Loucy (cell line): ENCODE measurements at regions not wholly inside any gene's neighbourhood (a gene's known extent, or its start where the extent isn't known, plus 50 kb on each side); places are given as distances from the start of the nearest gene placed in this dataset.

Source experiments
- H2AFZ ChIP-seq: fragments of 200-600 bp; sonication (generic); 2 replicates; pipeline ENCODE4 v1.6.0; 2016; ENCODE audit warnings: antibody characterized with exemption, mild to moderate bottlenecking, low read length, moderate library complexity
- H3F3A ChIP-seq: fragments of 200-600 bp; 2 replicates; pipeline ENCODE4 v1.6.0; 2016; ENCODE audit warnings: antibody characterized with exemption, low read depth, mild to moderate bottlenecking
- H3K27me3 ChIP-seq: fragments of 200-600 bp; sonication (generic); 2 replicates; pipeline ENCODE4 v1.6.1; 2014; ENCODE audit warnings: low read length, mild to moderate bottlenecking; ENCODE audit not compliant: insufficient read depth, poor library complexity, severe bottlenecking
- H3K36me3 ChIP-seq: fragments of 200-600 bp; sonication (generic); 2 replicates; pipeline ENCODE4 v1.6.1; 2016; ENCODE audit warnings: low read length; ENCODE audit not compliant: insufficient read depth
- H3K4me1 ChIP-seq: fragments of 200-600 bp; sonication (generic); 2 replicates; pipeline ENCODE4 v1.5.1; 2014; ENCODE audit warnings: low read length, mild to moderate bottlenecking; ENCODE audit not compliant: insufficient read depth, poor library complexity, severe bottlenecking
- H3K4me2 ChIP-seq: fragments of 200-600 bp; sonication (generic); 2 replicates; pipeline ENCODE4 v1.6.0; 2014; ENCODE audit warnings: antibody characterized with exemption, low read length, low read depth, mild to moderate bottlenecking; ENCODE audit not compliant: poor library complexity, severe bottlenecking
- H3K4me3 ChIP-seq: fragments of 200-600 bp; sonication (generic); 2 replicates; pipeline ENCODE4 v1.5.1; 2014; ENCODE audit warnings: low read length, mild to moderate bottlenecking, mixed read lengths; ENCODE audit not compliant: poor library complexity, severe bottlenecking
- H3K79me2 ChIP-seq: fragments of 200-600 bp; sonication (generic); 2 replicates; pipeline ENCODE4 v1.6.1; 2014; ENCODE audit warnings: low read length; ENCODE audit not compliant: insufficient read depth
- H3K9ac ChIP-seq: fragments of 200-600 bp; sonication (generic); 2 replicates; pipeline ENCODE4 v1.6.0; 2014; ENCODE audit warnings: mild to moderate bottlenecking, low read depth, low read length, moderate library complexity; ENCODE audit not compliant: poor library complexity, severe bottlenecking
- H3K9me2 ChIP-seq: fragments of 200-600 bp; sonication (generic); replicated peaks from 2 replicates; pipeline ENCODE4 v1.6.1; 2016; ENCODE audit warnings: low read depth, low read length, mixed read lengths
- H3K9me3 ChIP-seq: fragments of 200-600 bp; sonication (generic); 2 replicates; pipeline ENCODE4 v1.6.1; 2014; ENCODE audit warnings: mild to moderate bottlenecking, antibody characterized with exemption, low read length, low read depth; ENCODE audit not compliant: insufficient read depth
- H4K20me1 ChIP-seq: fragments of 200-600 bp; sonication (generic); 2 replicates; pipeline ENCODE4 v1.6.0; 2014; ENCODE audit warnings: antibody characterized with exemption, low read length, mild to moderate bottlenecking; ENCODE audit not compliant: insufficient read depth, poor library complexity, severe bottlenecking
- EZH2phosphoT487 ChIP-seq: fragments of 200-600 bp; IDR thresholded peaks from 2 replicates; pipeline ENCODE4 v1.6.1; 2018; ENCODE audit warnings: antibody characterized with exemption, mild to moderate bottlenecking, moderate library complexity, borderline replicate concordance
- TF ChIP-seq, protein P1 (sequence below): fragments of 200-600 bp; sonication (generic); conservative IDR thresholded peaks from 2 replicates; pipeline ENCODE4 v1.5.1; 2014; ENCODE audit warnings: mild to moderate bottlenecking, antibody characterized with exemption, low read length

DNA sequence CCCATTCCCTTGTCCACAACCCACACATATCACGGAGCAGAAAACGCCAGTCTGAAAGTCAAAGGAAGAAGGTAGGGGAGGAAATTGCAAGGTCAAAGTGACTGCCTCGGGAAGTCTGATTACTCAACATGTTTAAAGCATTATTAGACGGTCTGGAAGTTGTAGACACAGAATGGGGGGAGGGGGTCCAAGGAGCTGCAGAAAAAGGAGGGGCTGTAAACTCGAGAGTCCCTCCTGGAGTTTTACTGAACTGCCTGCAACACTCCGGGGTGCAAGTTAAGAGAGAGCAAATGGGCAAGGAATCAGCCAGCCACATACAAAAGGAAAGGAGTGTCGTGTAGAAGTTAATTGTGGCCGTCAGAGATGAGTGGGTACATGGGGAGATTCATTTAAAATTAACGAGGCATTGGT lies 417.7 kb upstream of the JARID2 start:
- Histone ChIP-seq H3K9me2 (no peaks in the 10 kb centered on the region), H3K27me3 (no peaks in the 10 kb centered on the region), H3K4me3 (no peak overlapping the region), H3K4me1 (peaks cover 42% of the 10 kb centered on the region), H3K79me2 (no peaks in the 10 kb centered on the region), H2AFZ (no peak overlapping the region), H3K4me2 (no peak overlapping the region), H4K20me1 (no peaks in the 10 kb centered on the region), H3K36me3 (no peaks in the 10 kb centered on the region), H3K9ac (no peak overlapping the region), H3K9me3 (no peaks in the 10 kb centered on the region), H3F3A (no peaks in the 10 kb centered on the region)
- no peak for TF ChIP-seq EZH2phosphoT487
- TF ChIP-seq, protein P1, sequence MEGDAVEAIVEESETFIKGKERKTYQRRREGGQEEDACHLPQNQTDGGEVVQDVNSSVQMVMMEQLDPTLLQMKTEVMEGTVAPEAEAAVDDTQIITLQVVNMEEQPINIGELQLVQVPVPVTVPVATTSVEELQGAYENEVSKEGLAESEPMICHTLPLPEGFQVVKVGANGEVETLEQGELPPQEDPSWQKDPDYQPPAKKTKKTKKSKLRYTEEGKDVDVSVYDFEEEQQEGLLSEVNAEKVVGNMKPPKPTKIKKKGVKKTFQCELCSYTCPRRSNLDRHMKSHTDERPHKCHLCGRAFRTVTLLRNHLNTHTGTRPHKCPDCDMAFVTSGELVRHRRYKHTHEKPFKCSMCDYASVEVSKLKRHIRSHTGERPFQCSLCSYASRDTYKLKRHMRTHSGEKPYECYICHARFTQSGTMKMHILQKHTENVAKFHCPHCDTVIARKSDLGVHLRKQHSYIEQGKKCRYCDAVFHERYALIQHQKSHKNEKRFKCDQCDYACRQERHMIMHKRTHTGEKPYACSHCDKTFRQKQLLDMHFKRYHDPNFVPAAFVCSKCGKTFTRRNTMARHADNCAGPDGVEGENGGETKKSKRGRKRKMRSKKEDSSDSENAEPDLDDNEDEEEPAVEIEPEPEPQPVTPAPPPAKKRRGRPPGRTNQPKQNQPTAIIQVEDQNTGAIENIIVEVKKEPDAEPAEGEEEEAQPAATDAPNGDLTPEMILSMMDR: no peak

DNA sequence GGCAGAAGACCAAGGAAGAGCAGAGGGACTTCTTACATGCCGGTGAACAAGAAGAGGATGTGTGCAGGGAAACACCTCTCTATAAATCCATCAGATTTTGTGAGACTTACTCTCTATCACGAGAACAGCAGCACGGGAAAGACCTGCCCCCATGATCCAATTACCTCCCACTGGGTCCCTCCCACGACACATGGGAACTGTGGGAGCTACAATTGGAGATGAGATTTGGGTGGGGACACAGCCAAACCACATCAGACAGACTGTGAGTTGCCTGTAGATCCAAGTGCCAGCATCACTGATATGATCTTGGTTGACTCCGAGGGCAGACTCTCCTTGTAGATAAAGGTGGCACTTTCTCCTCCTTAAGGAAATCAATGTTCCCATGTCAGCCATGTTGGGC lies 414.8 kb upstream of the JARID2 start:
- H3K4me3 ChIP-seq: no peak overlapping the region
- H3K36me3 ChIP-seq: no peaks in the 10 kb centered on the region
- TF ChIP-seq EZH2phosphoT487: no peak
- TF ChIP-seq, protein P1: no peak
- H3K4me2 ChIP-seq: no peak overlapping the region
- H3K9me2 ChIP-seq: no peaks in the 10 kb centered on the region
- H3K9me3 ChIP-seq: no peaks in the 10 kb centered on the region
- H2AFZ ChIP-seq: no peak overlapping the region
- no peak overlapping the region for H3K9ac ChIP-seq
- H3K27me3 ChIP-seq: no peaks in the 10 kb centered on the region
- H3K79me2 ChIP-seq: no peaks in the 10 kb centered on the region
- no peaks in the 10 kb centered on the region for H4K20me1 ChIP-seq
- H3F3A ChIP-seq: no peaks in the 10 kb centered on the region
- peaks cover 33% of the 10 kb centered on the region for H3K4me1 ChIP-seq

DNA sequence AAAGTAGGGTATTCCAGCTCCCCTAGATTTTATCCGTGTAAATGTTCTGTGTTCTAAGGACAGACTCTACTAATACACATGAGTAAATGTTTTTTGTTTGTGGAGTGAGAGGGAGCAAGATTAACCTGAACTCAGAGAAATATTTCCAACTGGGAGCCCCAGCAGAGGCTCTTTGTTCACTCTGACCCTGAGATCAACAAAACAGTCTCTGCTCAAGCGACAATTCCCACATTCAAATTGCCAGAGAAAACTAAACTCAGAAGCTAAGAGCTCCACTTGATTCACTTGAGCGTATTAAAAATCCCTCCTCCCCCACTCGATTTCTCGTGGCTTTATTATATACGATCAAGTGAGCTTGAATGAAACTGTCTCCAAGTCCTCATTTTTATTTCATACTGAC lies 413.9 kb upstream of the JARID2 start:
- H2AFZ ChIP-seq: no peak overlapping the region
- no peaks in the 10 kb centered on the region for H3K9me3 ChIP-seq
- H3F3A ChIP-seq: no peaks in the 10 kb centered on the region
- no peaks in the 10 kb centered on the region for H4K20me1 ChIP-seq
- peaks cover 33% of the 10 kb centered on the region for H3K4me1 ChIP-seq
- no peak for TF ChIP-seq EZH2phosphoT487
- TF ChIP-seq, protein P1: no peak
- H3K4me3 ChIP-seq: no peak overlapping the region
- no peaks in the 10 kb centered on the region for H3K36me3 ChIP-seq
- no peaks in the 10 kb centered on the region for H3K27me3 ChIP-seq
- H3K9me2 ChIP-seq: no peaks in the 10 kb centered on the region
- no peak overlapping the region for H3K4me2 ChIP-seq
- H3K79me2 ChIP-seq: no peaks in the 10 kb centered on the region
- no peak overlapping the region for H3K9ac ChIP-seq
